ENCODE measurements at regions not wholly inside any gene's neighbourhood (a gene's known extent, or its start where the extent isn't known, plus 50 kb on each side); places are given as distances from the start of the nearest gene placed in this dataset. TPM values are rescaled to one million over a fixed set of nuclear protein-coding genes. Genes with fewer than 3 reads are reported as not detected.

- Histone ChIP-seq H3K27me3 (ENCODE audit: control insufficient read depth, insufficient read depth, low read length) (no peaks in the 10 kb centered on the region), H3K9me3 (ENCODE audit: control insufficient read depth, insufficient read depth, low read length) (peaks cover 3% of the 10 kb centered on the region), H3K4me3 (ENCODE audit: low read depth, low read length) (no peak overlapping the region), H3K36me3 (ENCODE audit: control insufficient read depth, insufficient read depth, low read length) (no peaks in the 10 kb centered on the region), H3K27ac (ENCODE audit: low read depth, low read length) (no peak overlapping the region), H3K4me1 (ENCODE audit: control insufficient read depth, insufficient read depth, low read length) (no peaks in the 10 kb centered on the region)
- 64% methylated on average over 3 of the region's 3 CpGs for WGBS (ENCODE audit: insufficient coverage)
- no peak for DNase-seq (ENCODE audit: low read depth in 4 of 6, low spot score in 6 of 6)
Observed at GRCh38 chrX:117325706-117326105, 790.9 kb downstream of the KLHL13 start.

GRCh38 chrX:117305168-117305766 lies 811.3 kb downstream of the KLHL13 start:
- WGBS (ENCODE audit: insufficient coverage) = 67% methylated on average over 4 of the region's 4 CpGs
- Histone ChIP-seq H3K36me3 (ENCODE audit: control insufficient read depth, insufficient read depth, low read length) (no peaks in the 10 kb centered on the region), H3K4me3 (ENCODE audit: low read depth, low read length) (no peak overlapping the region), H3K27me3 (ENCODE audit: control insufficient read depth, insufficient read depth, low read length) (no peaks in the 10 kb centered on the region), H3K4me1 (ENCODE audit: control insufficient read depth, insufficient read depth, low read length) (no peaks in the 10 kb centered on the region), H3K27ac (ENCODE audit: low read depth, low read length) (no peak overlapping the region), H3K9me3 (ENCODE audit: control insufficient read depth, insufficient read depth, low read length) (no peaks in the 10 kb centered on the region)
- DNase-seq (ENCODE audit: low read depth in 4 of 6, low spot score in 6 of 6) = no peak

- Histone ChIP-seq H3K27me3 (ENCODE audit: control insufficient read depth, insufficient read depth, low read length) (no peaks in the 10 kb centered on the region), H3K4me1 (ENCODE audit: control insufficient read depth, insufficient read depth, low read length) (no peaks in the 10 kb centered on the region), H3K27ac (ENCODE audit: low read depth, low read length) (no peak overlapping the region), H3K36me3 (ENCODE audit: control insufficient read depth, insufficient read depth, low read length) (no peaks in the 10 kb centered on the region), H3K9me3 (ENCODE audit: control insufficient read depth, insufficient read depth, low read length) (no peaks in the 10 kb centered on the region), H3K4me3 (ENCODE audit: low read depth, low read length) (no peak overlapping the region)
- DNase-seq (ENCODE audit: low read depth in 4 of 6, low spot score in 6 of 6) = no peak
- no CpG with 5 or more reads among the region's 1 CpG for WGBS (ENCODE audit: insufficient coverage)
Observed at GRCh38 chrX:117301086-117301485, 815.5 kb downstream of the KLHL13 start.

- peaks cover 1% of the 10 kb centered on the region for H3K9me3 ChIP-seq (ENCODE audit: control insufficient read depth, insufficient read depth, low read length)
- DNase-seq (ENCODE audit: low read depth in 4 of 6, low spot score in 6 of 6) = no peak
- WGBS (ENCODE audit: insufficient coverage) = no CpG with 5 or more reads among the region's 1 CpG
- H3K4me1 ChIP-seq (ENCODE audit: control insufficient read depth, insufficient read depth, low read length) = no peaks in the 10 kb centered on the region
- no peak overlapping the region for H3K4me3 ChIP-seq (ENCODE audit: low read depth, low read length)
- H3K27me3 ChIP-seq (ENCODE audit: control insufficient read depth, insufficient read depth, low read length) = no peaks in the 10 kb centered on the region
- H3K36me3 ChIP-seq (ENCODE audit: control insufficient read depth, insufficient read depth, low read length) = no peaks in the 10 kb centered on the region
- H3K27ac ChIP-seq (ENCODE audit: low read depth, low read length) = no peak overlapping the region
Observed at GRCh38 chrX:117291760-117292159, 824.9 kb downstream of the KLHL13 start.

- Histone ChIP-seq H3K4me1 (ENCODE audit: control insufficient read depth, insufficient read depth, low read length) (no peaks in the 10 kb centered on the region), H3K27me3 (ENCODE audit: control insufficient read depth, insufficient read depth, low read length) (no peaks in the 10 kb centered on the region), H3K4me3 (ENCODE audit: low read depth, low read length) (no peak overlapping the region), H3K9me3 (ENCODE audit: control insufficient read depth, insufficient read depth, low read length) (peaks cover 2% of the 10 kb centered on the region), H3K36me3 (ENCODE audit: control insufficient read depth, insufficient read depth, low read length) (no peaks in the 10 kb centered on the region), H3K27ac (ENCODE audit: low read depth, low read length) (no peak overlapping the region)
- DNase-seq (ENCODE audit: low read depth in 4 of 6, low spot score in 6 of 6) = peak in 1 of 6 donors; percentile 1
- no CpG with 5 or more reads among the region's 4 CpGs for WGBS (ENCODE audit: insufficient coverage)
Observed at GRCh38 chrX:117274965-117275364, 812.2 kb upstream of the CT83 start.

Small RNA genes in the stretch of these regions (small RNA-seq; reads per million reads assigned to genes)
- not detected for gene AC005002.2 (ENCODE audit: low replicate concordance)

All from spinal cord (tissue), 10 donors.